SU-DHL-6 (cell line): ENCODE measurements at regions not wholly inside any gene's neighbourhood (a gene's known extent, or its start where the extent isn't known, plus 50 kb on each side); places are given as distances from the start of the nearest gene placed in this dataset.

Experiments used
- H2AFZ ChIP-seq: fragments of 200-600 bp; sonication (generic); 2 replicates; pipeline ENCODE4 v1.6.1; 2014; ENCODE audit warnings: low read depth, mild to moderate bottlenecking, moderate library complexity, mixed read lengths, antibody characterized with exemption, low read length; ENCODE audit not compliant: severe bottlenecking
- H3F3A ChIP-seq: fragments of 200-600 bp; shearing (Covaris generic); 2 replicates; pipeline ENCODE4 v1.6.0; 2016; ENCODE audit warnings: antibody characterized with exemption, mild to moderate bottlenecking; ENCODE audit not compliant: insufficient read depth
- H3K27ac ChIP-seq: fragments of 200-600 bp; sonication (generic); 2 replicates; pipeline ENCODE4 v1.5.1; 2016; ENCODE audit warnings: low read depth, mild to moderate bottlenecking, low read length, moderate library complexity, mixed read lengths
- H3K27me3 ChIP-seq: fragments of 200-600 bp; sonication (generic), shearing (Covaris generic); 2 replicates; pipeline ENCODE4 v1.6.0; 2014; ENCODE audit warnings: mild to moderate bottlenecking, low read length
- H3K36me3 ChIP-seq: fragments of 200-600 bp; sonication (generic); 2 replicates; pipeline ENCODE4 v1.6.1; 2014; ENCODE audit warnings: mild to moderate bottlenecking, low read length, mixed read lengths
- H3K4me2 ChIP-seq: fragments of 300-600, 200-600 bp; shearing (Covaris generic), sonication (generic); 2 replicates; pipeline ENCODE4 v1.6.0; 2014; ENCODE audit warnings: low read length, low read depth, mild to moderate bottlenecking; ENCODE audit not compliant: poor library complexity, severe bottlenecking
- H3K4me3 ChIP-seq: fragments of 200-600 bp; sonication (generic); 2 replicates; pipeline ENCODE4 v1.5.1; 2014; ENCODE audit warnings: antibody characterized with exemption, low read length, mild to moderate bottlenecking, mixed read lengths; ENCODE audit not compliant: insufficient read depth, poor library complexity, severe bottlenecking
- H3K79me2 ChIP-seq: fragments of 200-600 bp; sonication (generic); 2 replicates; pipeline ENCODE4 v1.6.1; 2014; ENCODE audit warnings: mild to moderate bottlenecking, low read length, moderate library complexity; ENCODE audit not compliant: insufficient read depth
- H3K9ac ChIP-seq: fragments of 200-600 bp; sonication (generic); 2 replicates; pipeline ENCODE4 v1.7.0; 2014; ENCODE audit warnings: mild to moderate bottlenecking, low read length
- H3K9me2 ChIP-seq: fragments of 200-600 bp; sonication (generic); replicated peaks from 2 replicates; pipeline ENCODE4 v1.6.1; 2014; ENCODE audit warnings: low read length; ENCODE audit not compliant: insufficient read depth
- H3K9me3 ChIP-seq: fragments of 200-600 bp; sonication (generic); 2 replicates; pipeline ENCODE4 v1.6.1; 2014; ENCODE audit warnings: low read length, mixed read lengths; ENCODE audit not compliant: insufficient read depth
- H4K20me1 ChIP-seq: fragments of 200-600 bp; sonication (generic); 2 replicates; pipeline ENCODE4 v1.6.1; 2014; ENCODE audit warnings: low read depth, mild to moderate bottlenecking, antibody characterized with exemption, low read length, moderate library complexity, mixed read lengths
- EZH2phosphoT487 ChIP-seq: fragments of 200-600 bp; sonication (generic), shearing (Covaris generic); conservative IDR thresholded peaks from 2 replicates; pipeline ENCODE4 v1.6.1; 2018; ENCODE audit warnings: mild to moderate bottlenecking, antibody characterized with exemption, low read length, moderate library complexity, mixed read lengths
- TF ChIP-seq, protein P1 (sequence below): fragments of 200-600 bp; sonication (generic); IDR thresholded peaks from one replicate; pipeline ENCODE4 v1.5.1; 2017; ENCODE audit warnings: antibody characterized with exemption, mild to moderate bottlenecking, low read length, moderate library complexity; ENCODE audit not compliant: insufficient read depth, poor library complexity, severe bottlenecking

DNA sequence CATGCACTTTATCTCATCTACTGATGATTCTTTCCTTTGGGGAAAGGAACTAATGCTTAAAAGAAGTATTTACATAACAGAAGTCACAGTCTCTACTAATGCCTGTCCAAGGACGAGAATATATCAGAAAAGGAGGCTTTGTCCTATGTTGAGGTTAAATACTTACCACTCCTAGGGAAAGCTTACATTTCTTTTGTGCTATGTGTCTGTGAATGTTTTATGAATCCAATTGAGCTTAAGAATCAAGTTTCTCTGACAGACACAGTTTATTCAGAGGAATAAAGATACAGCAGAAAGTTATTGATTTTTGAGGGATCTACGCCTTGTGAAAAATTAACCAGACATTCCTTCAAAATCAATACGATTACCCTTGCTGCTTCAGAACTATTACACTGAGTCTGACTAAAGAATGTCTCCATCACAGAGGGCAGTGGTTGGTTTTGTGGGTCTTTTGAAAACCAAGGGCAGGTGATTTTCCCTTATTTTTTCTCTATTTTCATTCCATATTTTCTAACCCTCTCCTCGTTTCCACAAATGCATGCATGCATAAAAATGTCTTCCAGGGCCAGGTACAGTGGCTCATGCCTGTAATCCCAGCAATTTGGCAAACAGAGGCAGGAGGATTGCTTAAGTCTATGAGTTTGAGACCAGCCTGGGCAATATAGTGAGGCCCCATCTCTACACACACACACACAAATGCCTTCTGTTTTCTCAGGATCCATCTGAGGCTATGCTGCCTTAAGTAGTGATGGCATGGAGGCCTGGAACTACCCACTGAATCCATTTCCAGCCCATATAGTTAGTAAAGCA lies 1095.1 kb downstream of the GALC start:
- H3K4me2 ChIP-seq, result no peak overlapping the region
- H3K9me2 ChIP-seq, result no peaks in the 10 kb centered on the region
- H3K9me3 ChIP-seq, result no peaks in the 10 kb centered on the region
- no peaks in the 10 kb centered on the region for H3K36me3 ChIP-seq
- no peaks in the 10 kb centered on the region for H3F3A ChIP-seq
- no peak overlapping the region for H2AFZ ChIP-seq
- H3K27me3 ChIP-seq, result no peaks in the 10 kb centered on the region
- H3K27ac ChIP-seq, result no peak overlapping the region
- no peaks in the 10 kb centered on the region for H4K20me1 ChIP-seq
- no peak overlapping the region for H3K9ac ChIP-seq
- TF ChIP-seq, protein P1, sequence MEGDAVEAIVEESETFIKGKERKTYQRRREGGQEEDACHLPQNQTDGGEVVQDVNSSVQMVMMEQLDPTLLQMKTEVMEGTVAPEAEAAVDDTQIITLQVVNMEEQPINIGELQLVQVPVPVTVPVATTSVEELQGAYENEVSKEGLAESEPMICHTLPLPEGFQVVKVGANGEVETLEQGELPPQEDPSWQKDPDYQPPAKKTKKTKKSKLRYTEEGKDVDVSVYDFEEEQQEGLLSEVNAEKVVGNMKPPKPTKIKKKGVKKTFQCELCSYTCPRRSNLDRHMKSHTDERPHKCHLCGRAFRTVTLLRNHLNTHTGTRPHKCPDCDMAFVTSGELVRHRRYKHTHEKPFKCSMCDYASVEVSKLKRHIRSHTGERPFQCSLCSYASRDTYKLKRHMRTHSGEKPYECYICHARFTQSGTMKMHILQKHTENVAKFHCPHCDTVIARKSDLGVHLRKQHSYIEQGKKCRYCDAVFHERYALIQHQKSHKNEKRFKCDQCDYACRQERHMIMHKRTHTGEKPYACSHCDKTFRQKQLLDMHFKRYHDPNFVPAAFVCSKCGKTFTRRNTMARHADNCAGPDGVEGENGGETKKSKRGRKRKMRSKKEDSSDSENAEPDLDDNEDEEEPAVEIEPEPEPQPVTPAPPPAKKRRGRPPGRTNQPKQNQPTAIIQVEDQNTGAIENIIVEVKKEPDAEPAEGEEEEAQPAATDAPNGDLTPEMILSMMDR, result no peak
- no peak for TF ChIP-seq EZH2phosphoT487
- H3K4me3 ChIP-seq, result no peak overlapping the region
- no peaks in the 10 kb centered on the region for H3K79me2 ChIP-seq

DNA sequence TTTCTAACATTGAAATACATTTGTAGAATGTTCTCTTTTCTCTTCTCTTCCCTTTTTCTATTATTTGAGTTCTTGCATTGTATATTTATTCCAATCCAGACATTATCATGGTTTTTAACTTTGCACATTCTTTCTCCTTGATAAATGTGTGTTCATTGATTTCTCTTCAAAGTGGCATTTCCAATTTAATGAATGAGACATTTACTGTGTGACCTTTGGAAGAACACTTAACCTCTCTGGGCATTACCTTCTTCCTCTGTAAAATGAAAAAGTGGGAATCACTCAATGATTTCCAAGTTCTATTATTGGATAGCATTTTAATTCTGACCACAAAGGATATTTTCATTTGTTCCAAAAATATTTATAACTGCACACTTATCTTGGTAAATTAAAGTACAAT lies 1095.8 kb downstream of the GALC start:
- no peaks in the 10 kb centered on the region for H3K27me3 ChIP-seq
- no peak overlapping the region for H2AFZ ChIP-seq
- TF ChIP-seq EZH2phosphoT487, result no peak
- TF ChIP-seq, protein P1, result no peak
- H3K9ac ChIP-seq, result no peak overlapping the region
- H3F3A ChIP-seq, result no peaks in the 10 kb centered on the region
- no peak overlapping the region for H3K27ac ChIP-seq
- no peaks in the 10 kb centered on the region for H4K20me1 ChIP-seq
- no peak overlapping the region for H3K4me3 ChIP-seq
- no peaks in the 10 kb centered on the region for H3K79me2 ChIP-seq
- no peaks in the 10 kb centered on the region for H3K9me2 ChIP-seq
- H3K36me3 ChIP-seq, result no peaks in the 10 kb centered on the region
- H3K4me2 ChIP-seq, result no peak overlapping the region
- no peaks in the 10 kb centered on the region for H3K9me3 ChIP-seq

DNA sequence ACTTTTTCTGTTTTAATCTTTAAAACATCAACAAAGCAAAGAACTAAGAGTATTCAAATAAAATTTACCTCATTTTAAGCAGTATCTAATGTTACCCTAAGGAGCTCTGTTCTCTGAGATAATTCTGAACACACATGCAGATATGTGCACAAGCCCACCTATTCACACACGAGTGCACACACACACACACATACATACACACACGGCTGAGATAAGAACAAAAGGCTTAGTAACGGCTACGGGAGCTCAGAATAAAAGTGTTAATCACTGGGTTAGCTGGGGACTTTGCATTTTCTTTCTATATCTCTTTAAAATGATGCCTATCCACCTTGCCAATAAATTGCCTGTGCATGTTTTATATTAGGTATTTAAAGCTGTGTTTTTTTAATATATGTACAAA lies 1096.3 kb downstream of the GALC start:
- Histone ChIP-seq H3K36me3 (no peaks in the 10 kb centered on the region), H3K9me2 (no peaks in the 10 kb centered on the region), H3K9ac (no peak overlapping the region), H4K20me1 (no peaks in the 10 kb centered on the region), H3K79me2 (no peaks in the 10 kb centered on the region), H3K4me2 (no peak overlapping the region), H3K9me3 (no peaks in the 10 kb centered on the region), H2AFZ (no peak overlapping the region), H3K4me3 (no peak overlapping the region), H3K27ac (no peak overlapping the region), H3K27me3 (no peaks in the 10 kb centered on the region), H3F3A (no peaks in the 10 kb centered on the region)
- TF ChIP-seq, protein P1, result no peak
- TF ChIP-seq EZH2phosphoT487, result no peak
